ENCODE measurements at regions not wholly inside any gene's neighbourhood (a gene's known extent, or its start where the extent isn't known, plus 50 kb on each side); places are given as distances from the start of the nearest gene placed in this dataset.
A peak's percentile ranks its signal among the peaks of the same experiment; 100 is the strongest.

DNA sequence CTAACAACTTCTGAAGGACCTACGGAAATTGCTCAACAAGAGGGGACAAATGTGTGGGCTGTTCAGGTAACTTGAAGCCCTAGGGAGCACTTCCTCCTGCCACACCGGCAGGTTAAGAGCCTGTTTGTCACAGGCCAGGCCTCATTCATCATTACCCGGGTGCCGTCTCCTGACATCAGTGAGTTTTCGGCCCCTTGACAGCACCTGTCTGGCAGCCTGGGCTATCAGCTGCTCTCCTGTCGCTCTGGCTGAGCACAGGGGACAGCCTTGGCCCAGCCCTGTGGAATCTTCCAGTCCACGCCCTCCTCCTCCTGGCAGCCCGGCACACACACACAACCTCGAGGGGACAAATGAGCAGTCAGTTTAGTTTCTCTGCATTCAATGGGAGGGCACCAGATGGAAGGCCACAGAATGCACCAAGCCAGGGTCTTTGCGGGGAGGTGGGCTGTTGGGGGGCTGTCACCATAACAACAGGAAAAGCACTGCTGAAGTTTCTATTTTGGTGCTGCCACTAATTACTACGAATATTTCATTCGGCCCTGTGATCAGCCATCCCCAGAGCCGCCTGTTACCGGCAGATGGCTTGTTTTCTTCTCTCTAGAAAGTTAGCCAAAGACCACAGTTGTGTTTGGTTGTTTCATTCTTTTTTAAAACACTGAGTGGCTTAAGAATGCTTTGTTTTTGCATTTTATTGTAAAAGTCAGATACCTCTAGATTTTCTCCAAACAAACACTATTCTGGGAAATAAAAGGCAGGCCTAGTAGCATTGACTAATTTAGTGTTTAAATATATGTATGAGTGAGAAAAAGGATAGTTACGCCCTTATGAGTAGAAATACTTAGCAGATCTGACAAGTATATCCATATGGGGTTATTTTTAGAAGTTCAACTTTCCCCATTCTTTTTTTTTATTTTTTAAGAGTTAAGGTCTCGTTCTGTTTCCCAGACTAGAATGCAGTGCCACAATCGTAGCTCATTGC is 189.9 kb upstream of the NDUFV2 start:
- BruUV-seq (replicated peaks): no TSS peak
- Histone ChIP-seq H3K79me2 (ENCODE audit: control insufficient read depth, insufficient read depth, low read length) (peaks cover 44% of the 10 kb centered on the region), H3K4me3 (no peak overlapping the region; the same call in 1 of the 2 replicates), H3K9ac (ENCODE audit: insufficient read depth in 1 of 2, low read depth in 2 of 2, low read length in 2 of 2) (peak overlapping the region; percentile 77 to 93), H3K4me2 (ENCODE audit: insufficient read depth, low read length) (peak overlapping the region; percentile 92), H2AFZ (ENCODE audit: low read depth, low read length) (peak overlapping the region; percentile 91), H3K4me1 (replicated peaks in 1 of 2; ENCODE audit: control insufficient read depth in 2 of 2, insufficient read depth in 2 of 2, low read length in 2 of 2) (peaks cover 8 to 20% of the 10 kb centered on the region in 2 experiments; a peak in 4 of 5 replicates), H3K27ac (ENCODE audit: extremely low read depth, low read depth, low read length) (peak overlapping the region; percentile 91), H4K20me1 (replicated peaks; ENCODE audit: control insufficient read depth, insufficient read depth, low read length) (no peaks in the 10 kb centered on the region), H3K9me3 (replicated peaks; ENCODE audit: control insufficient read depth, insufficient read depth, low read depth, low read length) (peaks cover 11% of the 10 kb centered on the region), H3K9me1 (ENCODE audit: control insufficient read depth, insufficient read depth, low read length) (no peaks in the 10 kb centered on the region), H3K27me3 (ENCODE audit: control insufficient read depth in 2 of 2, insufficient read depth in 2 of 2, low read length in 2 of 2) (no peaks in the 10 kb centered on the region), H3K36me3 (ENCODE audit: control insufficient read depth, insufficient read depth, low read length) (peaks cover 6% of the 10 kb centered on the region; the same call in 2 of the 3 replicates)
- in situ Hi-C loops (cut with MboI): no loop called here
- DNase-seq (ENCODE audit: extremely low read depth in 1 of 4, low spot score in 3 of 4): peak; percentile 68 to 91 (median 78)
- ChIA-PET POLR2A (interaction anchor here (0.7 to 1.1 kb wide), 5 partner anchors 12 to 259 kb away, joined by 3 to 4 read pairs (median 3); no protein-coding TSS in a partner anchor), CTCF (ENCODE audit: low intra/inter-chr PET ratio) (no interaction called here)
- peak; percentile 66 for FAIRE-seq
- WGBS (ENCODE audit: insufficient coverage, low coverage, missing lambda C conversion rate): 17% methylated on average over 17 of the region's 17 CpGs
- peak; percentile 98 for ATAC-seq
- intact Hi-C loops (cut with micrococcal nuclease): loop anchor here (2.0 kb wide), 1 partner anchor 20 kb away; no protein-coding TSS in a partner anchor
- no peak for TF ChIP-seq DEAF1 (CRISPR knock-in tag; IDR thresholded peaks at IDR 0.05)
- TF ChIP-seq, protein P1, sequence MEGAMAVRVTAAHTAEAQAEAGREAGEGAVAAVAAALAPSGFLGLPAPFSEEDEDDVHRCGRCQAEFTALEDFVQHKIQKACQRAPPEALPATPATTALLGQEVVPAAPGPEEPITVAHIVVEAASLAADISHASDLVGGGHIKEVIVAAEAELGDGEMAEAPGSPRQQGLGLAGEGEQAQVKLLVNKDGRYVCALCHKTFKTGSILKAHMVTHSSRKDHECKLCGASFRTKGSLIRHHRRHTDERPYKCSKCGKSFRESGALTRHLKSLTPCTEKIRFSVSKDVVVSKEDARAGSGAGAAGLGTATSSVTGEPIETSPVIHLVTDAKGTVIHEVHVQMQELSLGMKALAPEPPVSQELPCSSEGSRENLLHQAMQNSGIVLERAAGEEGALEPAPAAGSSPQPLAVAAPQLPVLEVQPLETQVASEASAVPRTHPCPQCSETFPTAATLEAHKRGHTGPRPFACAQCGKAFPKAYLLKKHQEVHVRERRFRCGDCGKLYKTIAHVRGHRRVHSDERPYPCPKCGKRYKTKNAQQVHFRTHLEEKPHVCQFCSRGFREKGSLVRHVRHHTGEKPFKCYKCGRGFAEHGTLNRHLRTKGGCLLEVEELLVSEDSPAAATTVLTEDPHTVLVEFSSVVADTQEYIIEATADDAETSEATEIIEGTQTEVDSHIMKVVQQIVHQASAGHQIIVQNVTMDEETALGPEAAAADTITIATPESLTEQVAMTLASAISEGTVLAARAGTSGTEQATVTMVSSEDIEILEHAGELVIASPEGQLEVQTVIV (CRISPR knock-in tag; IDR thresholded peaks at IDR 0.05; ENCODE audit: borderline replicate concordance): no peak
- no peak for TF ChIP-seq ZSCAN32 (CRISPR knock-in tag; IDR thresholded peaks at IDR 0.05)
- TF ChIP-seq STAG1 (CRISPR knock-in tag; IDR thresholded peaks at IDR 0.05; ENCODE audit: borderline replicate concordance): no peak
- TF ChIP-seq FOXJ2 (tag; IDR thresholded peaks at IDR 0.05): peak; percentile 78
- TF ChIP-seq SPI1 (IDR thresholded peaks at IDR 0.05; ENCODE audit: borderline replicate concordance, low read depth, low read length): peak; percentile 73
- no peak for TF ChIP-seq RFX5 (IDR thresholded peaks at IDR 0.05; ENCODE audit: low read depth, low read length)
- no peak for TF ChIP-seq FOXM1 (IDR thresholded peaks at IDR 0.05; ENCODE audit: low read depth)
- no peak for TF ChIP-seq FOXM1 (CRISPR knock-in tag; IDR thresholded peaks at IDR 0.05; ENCODE audit: low read depth)
- TF ChIP-seq HOMEZ (CRISPR knock-in tag; IDR thresholded peaks at IDR 0.05): no peak
- peak; percentile 54 for TF ChIP-seq POLR2B (IDR thresholded peaks at IDR 0.05; ENCODE audit: low read depth, partially characterized antibody)
- TF ChIP-seq, protein P2, sequence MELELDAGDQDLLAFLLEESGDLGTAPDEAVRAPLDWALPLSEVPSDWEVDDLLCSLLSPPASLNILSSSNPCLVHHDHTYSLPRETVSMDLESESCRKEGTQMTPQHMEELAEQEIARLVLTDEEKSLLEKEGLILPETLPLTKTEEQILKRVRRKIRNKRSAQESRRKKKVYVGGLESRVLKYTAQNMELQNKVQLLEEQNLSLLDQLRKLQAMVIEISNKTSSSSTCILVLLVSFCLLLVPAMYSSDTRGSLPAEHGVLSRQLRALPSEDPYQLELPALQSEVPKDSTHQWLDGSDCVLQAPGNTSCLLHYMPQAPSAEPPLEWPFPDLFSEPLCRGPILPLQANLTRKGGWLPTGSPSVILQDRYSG (tag; conservative IDR thresholded peaks at IDR 0.05; ENCODE audit: low read depth): no peak
- TF ChIP-seq ESRRB (CRISPR knock-in tag; IDR thresholded peaks at IDR 0.05; ENCODE audit: borderline replicate concordance): no peak
- TF ChIP-seq BRD9 (IDR thresholded peaks at IDR 0.05; ENCODE audit: low read depth, partially characterized antibody): peak; percentile 22

Data from K562 (cell line).